Activated T-helper 1 cell treated with anti-CD3 and anti-CD28 coated beads, Interleukin-12 subunit alpha, Interleukin-12 subunit beta, Interleukin-2, Interleukin-4 antibody, amounts not matched to agents 30 ng/mL and 10 ng/mL and 1 ng/mL, durations not matched to agents 14 hours and 24 hours and 36 hours (primary cell): ENCODE measurements at regions not wholly inside any gene's neighbourhood (a gene's known extent, or its start where the extent isn't known, plus 50 kb on each side); places are given as distances from the start of the nearest gene placed in this dataset.
"Not testable (repeated sequence)": the region's sequence is repeated elsewhere in the genome, so short reads cannot be mapped to it uniquely, and the experiment has no call there.

ENCODE experiments used
- DNase-seq: peaks from one replicate; pipeline ENCODE4 v3.0.0; 2021; ENCODE audit warnings: low spot score
- H3K27ac Mint-ChIP-seq: one replicate; pipeline ENCODE4 v1.8.0; 2021; ENCODE audit warnings: mild to moderate bottlenecking, mixed read lengths
- H3K27me3 Mint-ChIP-seq: one replicate; pipeline ENCODE4 v1.8.0; 2022; ENCODE audit warnings: mild to moderate bottlenecking, moderate library complexity, mixed read lengths; ENCODE audit not compliant: insufficient read depth
- H3K36me3 Mint-ChIP-seq: one replicate; pipeline ENCODE4 v1.8.0; 2021; ENCODE audit warnings: low read depth, mixed read lengths
- H3K4me1 Mint-ChIP-seq: one replicate; pipeline ENCODE4 v1.8.0; 2021; ENCODE audit warnings: low read depth, mixed read lengths
- H3K4me3 Mint-ChIP-seq: one replicate; pipeline ENCODE4 v1.8.0; 2021; ENCODE audit warnings: mild to moderate bottlenecking, moderate library complexity, mixed read lengths
- H3K9me3 Mint-ChIP-seq: one replicate; pipeline ENCODE4 v1.8.0; 2021; ENCODE audit warnings: mixed read lengths
- intact Hi-C: fragments of 100-400 bp; cut with micrococcal nuclease; formaldehyde crosslinking; loops from one replicate; pipeline ENCODE4 v1.15.1; 2024

DNA sequence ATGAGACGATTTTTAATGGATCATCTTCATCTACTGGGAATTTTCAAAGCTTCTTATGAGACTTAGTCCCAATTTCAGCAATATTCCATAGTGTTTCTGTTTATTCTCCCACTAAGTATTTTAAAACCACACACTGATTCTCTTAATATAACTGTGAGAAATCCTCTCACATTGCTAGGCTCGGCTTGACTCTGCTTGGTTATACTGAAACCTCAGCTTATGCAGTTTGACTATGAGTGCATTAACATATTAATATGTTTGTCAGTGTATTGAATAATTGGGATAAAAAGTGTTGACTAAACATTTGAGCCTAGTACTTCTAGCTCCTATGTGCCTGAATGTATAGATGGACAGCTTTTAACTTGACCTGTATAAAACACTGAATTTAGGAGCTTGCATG is 298.5 kb upstream of the IZUMO3 start:
- intact Hi-C loops = no loop called here
- DNase-seq = no peak
- H3K27me3 Mint-ChIP-seq = no peaks in the 10 kb centered on the region
- H3K9me3 Mint-ChIP-seq = peaks cover 39% of the 10 kb centered on the region
- no peaks in the 10 kb centered on the region for H3K36me3 Mint-ChIP-seq
- H3K4me3 Mint-ChIP-seq = no peak overlapping the region
- no peaks in the 10 kb centered on the region for H3K4me1 Mint-ChIP-seq
- H3K27ac Mint-ChIP-seq = no peak overlapping the region

DNA sequence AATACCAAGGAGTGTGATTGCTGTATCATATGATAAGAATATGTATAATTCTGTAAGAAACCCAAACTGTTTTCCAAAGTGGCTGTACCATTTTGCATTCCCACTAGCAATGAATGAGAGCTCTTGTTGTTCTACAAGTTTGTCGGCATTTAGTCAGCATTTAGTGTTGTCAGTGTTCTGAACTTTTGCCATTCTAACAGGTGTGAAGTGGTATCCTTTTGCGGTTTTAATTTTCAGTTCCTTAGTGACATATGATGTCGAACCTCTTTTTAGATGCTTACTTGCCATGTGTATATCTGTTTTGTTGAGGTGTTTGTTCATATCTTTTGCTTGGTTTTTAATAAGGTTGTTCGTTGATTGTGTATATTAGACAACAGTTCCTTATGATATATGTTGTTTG is 296.3 kb upstream of the IZUMO3 start:
- no peak for DNase-seq
- H3K4me3 Mint-ChIP-seq = no peak overlapping the region
- intact Hi-C loops = no loop called here
- H3K36me3 Mint-ChIP-seq = no peaks in the 10 kb centered on the region
- no peak overlapping the region for H3K27ac Mint-ChIP-seq
- no peaks in the 10 kb centered on the region for H3K27me3 Mint-ChIP-seq
- no peaks in the 10 kb centered on the region for H3K4me1 Mint-ChIP-seq
- peaks cover 32% of the 10 kb centered on the region for H3K9me3 Mint-ChIP-seq

DNA sequence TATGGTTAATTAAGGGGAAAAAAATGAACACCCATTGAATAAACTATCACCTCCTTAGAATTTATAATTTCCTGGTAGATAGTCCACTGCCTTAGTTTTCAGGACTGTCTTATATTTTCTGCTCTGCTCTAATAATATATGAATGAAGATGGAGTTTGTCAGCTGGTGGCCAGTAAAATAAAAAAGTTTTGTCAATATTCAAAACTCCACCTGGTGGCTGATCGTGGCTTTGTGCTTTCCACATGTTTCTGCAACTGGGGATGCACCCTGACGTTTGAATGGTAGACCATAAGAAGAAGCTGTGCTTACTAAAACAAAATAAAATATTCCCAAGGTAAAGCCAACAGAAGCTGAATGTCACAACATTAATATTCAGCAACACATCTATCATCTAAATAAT is 286.6 kb upstream of the IZUMO3 start:
- Mint-ChIP-seq H3K36me3 (no peaks in the 10 kb centered on the region), H3K27ac (no peak overlapping the region), H3K4me3 (no peak overlapping the region), H3K27me3 (no peaks in the 10 kb centered on the region), H3K9me3 (peaks cover 17% of the 10 kb centered on the region), H3K4me1 (no peaks in the 10 kb centered on the region)
- DNase-seq = no peak
- intact Hi-C loops = no loop called here

DNA sequence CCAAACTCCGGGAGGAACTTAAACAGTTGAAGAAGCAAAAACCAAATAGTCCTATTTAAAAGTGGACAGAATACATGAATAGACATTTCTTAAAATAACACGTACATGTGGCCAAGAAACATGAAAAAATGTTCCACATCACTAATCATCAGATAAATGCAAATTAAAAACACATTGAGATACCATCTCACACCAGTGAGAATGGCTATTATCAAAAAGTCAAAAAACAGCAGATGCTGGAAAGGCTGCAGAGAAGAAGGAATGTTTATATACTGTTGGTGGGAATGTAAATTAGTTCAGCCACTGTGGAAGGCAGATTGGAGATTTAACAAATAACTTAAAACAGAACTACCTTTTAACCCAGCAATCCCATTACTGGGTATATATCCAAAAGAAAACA is 283.0 kb upstream of the IZUMO3 start:
- no peak overlapping the region for H3K27ac Mint-ChIP-seq
- intact Hi-C loops = no loop called here
- H3K9me3 Mint-ChIP-seq = peaks cover 37% of the 10 kb centered on the region
- no peak overlapping the region for H3K4me3 Mint-ChIP-seq
- H3K4me1 Mint-ChIP-seq = no peaks in the 10 kb centered on the region
- no peak for DNase-seq
- no peaks in the 10 kb centered on the region for H3K36me3 Mint-ChIP-seq
- no peaks in the 10 kb centered on the region for H3K27me3 Mint-ChIP-seq

DNA sequence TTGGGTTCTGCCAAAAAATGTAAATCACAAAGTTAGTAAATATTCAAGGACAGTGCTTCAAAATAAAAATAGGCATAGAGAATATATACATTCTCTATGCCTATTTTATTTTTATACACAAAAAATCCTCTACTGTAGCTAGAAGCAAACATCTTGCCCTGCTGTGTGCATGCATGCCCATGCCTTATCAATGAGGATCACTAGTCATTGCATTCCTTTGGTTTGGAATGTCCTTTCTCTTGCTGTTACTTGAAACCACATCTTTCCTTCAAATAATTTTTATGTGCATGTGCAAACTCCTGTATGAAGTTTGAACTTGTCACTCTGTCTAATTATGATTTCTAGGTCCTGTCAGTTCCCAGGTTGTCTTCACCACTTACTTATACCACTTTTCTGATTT is 278.9 kb upstream of the IZUMO3 start:
- no peak for DNase-seq
- no peaks in the 10 kb centered on the region for H3K27me3 Mint-ChIP-seq
- H3K9me3 Mint-ChIP-seq = peaks cover 38% of the 10 kb centered on the region
- H3K27ac Mint-ChIP-seq = no peak overlapping the region
- intact Hi-C loops = no loop called here
- no peaks in the 10 kb centered on the region for H3K36me3 Mint-ChIP-seq
- no peaks in the 10 kb centered on the region for H3K4me1 Mint-ChIP-seq
- no peak overlapping the region for H3K4me3 Mint-ChIP-seq

DNA sequence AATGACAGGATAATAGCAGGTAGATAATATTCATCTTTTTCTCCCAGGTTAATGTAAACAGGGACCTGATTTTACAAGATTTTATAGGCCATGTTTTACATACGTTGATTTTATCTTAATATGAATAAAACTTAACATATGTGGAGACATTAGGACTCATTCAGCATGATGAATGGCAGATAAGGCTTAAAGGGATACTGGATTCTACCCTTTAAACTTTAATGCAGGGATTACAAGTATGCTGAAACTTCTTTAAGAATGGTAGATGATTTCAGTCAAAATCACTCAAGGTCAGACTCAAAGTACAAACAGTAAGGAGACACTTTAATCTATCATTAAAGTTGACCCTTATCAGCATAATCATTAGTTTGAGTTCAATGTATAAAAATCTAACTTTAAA is 274.5 kb upstream of the IZUMO3 start:
- Mint-ChIP-seq H3K27ac (no peak overlapping the region), H3K27me3 (no peaks in the 10 kb centered on the region), H3K36me3 (no peaks in the 10 kb centered on the region), H3K4me1 (no peaks in the 10 kb centered on the region), H3K9me3 (peaks cover 8% of the 10 kb centered on the region), H3K4me3 (no peak overlapping the region)
- intact Hi-C loops = no loop called here
- DNase-seq = no peak

DNA sequence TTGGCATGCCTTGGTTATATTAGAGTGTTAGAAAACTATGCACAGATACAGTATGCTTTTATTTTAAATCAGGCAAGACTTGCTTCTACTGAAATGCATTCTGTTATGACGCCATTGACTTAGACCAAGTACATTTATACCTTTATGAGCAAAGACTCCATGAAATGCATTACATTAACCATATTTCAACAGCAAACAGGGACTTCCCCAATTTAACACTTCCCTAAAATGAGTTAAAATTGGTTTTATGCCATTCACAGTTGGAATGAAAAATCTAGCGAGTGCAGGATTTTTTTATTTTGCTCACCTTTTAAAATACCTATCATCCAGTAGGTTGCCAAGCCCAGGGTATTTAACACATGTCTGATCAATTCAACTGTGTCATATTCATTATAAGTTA is 272.1 kb upstream of the IZUMO3 start:
- no peaks in the 10 kb centered on the region for H3K36me3 Mint-ChIP-seq
- H3K4me3 Mint-ChIP-seq = no peak overlapping the region
- H3K9me3 Mint-ChIP-seq = peaks cover 4% of the 10 kb centered on the region
- H3K4me1 Mint-ChIP-seq = no peaks in the 10 kb centered on the region
- H3K27me3 Mint-ChIP-seq = no peaks in the 10 kb centered on the region
- DNase-seq = no peak
- H3K27ac Mint-ChIP-seq = no peak overlapping the region
- intact Hi-C loops = no loop called here

DNA sequence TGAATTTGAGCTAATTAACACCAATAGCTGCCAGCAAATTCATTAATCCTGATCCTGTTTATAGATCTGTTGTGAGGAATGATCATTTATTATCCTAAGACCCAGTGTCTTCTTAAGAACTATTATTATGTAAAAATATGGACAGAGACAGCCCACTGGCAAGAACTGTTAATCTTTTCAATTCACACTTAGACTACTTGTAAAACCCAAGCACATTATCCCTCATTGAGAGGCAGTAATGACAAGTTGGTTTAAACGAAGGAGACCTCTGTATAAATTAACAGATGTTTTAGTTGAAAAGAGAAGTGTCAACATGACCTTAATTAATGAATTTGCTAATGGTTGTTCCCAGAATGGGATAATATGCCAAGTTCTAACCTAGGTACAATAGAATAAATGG is 270.3 kb upstream of the IZUMO3 start:
- no peak for DNase-seq
- no peaks in the 10 kb centered on the region for H3K27me3 Mint-ChIP-seq
- no peaks in the 10 kb centered on the region for H3K36me3 Mint-ChIP-seq
- no peak overlapping the region for H3K27ac Mint-ChIP-seq
- no peak overlapping the region for H3K4me3 Mint-ChIP-seq
- no peaks in the 10 kb centered on the region for H3K4me1 Mint-ChIP-seq
- H3K9me3 Mint-ChIP-seq = peaks cover 4% of the 10 kb centered on the region
- intact Hi-C loops = no loop called here

DNA sequence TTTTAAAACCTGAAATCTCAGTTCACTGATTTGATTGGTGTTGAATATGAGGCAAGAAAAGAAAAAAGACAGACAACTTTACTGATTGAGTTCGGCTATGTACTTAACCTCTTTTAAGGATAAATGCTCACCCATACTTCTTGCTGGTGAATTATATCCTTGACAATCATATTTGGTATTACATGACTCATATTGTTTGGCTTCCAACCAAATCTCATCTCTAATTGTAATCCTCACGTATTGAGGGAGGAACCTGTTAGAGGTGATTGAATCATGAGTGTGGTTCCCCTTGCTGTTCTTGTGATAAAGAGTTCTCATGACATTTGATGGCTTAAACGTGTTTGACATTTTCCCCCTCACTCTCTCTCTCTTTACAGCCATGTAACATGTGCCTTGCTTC is 255.6 kb upstream of the IZUMO3 start:
- Mint-ChIP-seq H3K4me3 (no peak overlapping the region), H3K9me3 (peaks cover 16% of the 10 kb centered on the region), H3K36me3 (no peaks in the 10 kb centered on the region), H3K27me3 (no peaks in the 10 kb centered on the region), H3K4me1 (no peaks in the 10 kb centered on the region), H3K27ac (no peak overlapping the region)
- intact Hi-C loops = no loop called here
- no peak for DNase-seq

DNA sequence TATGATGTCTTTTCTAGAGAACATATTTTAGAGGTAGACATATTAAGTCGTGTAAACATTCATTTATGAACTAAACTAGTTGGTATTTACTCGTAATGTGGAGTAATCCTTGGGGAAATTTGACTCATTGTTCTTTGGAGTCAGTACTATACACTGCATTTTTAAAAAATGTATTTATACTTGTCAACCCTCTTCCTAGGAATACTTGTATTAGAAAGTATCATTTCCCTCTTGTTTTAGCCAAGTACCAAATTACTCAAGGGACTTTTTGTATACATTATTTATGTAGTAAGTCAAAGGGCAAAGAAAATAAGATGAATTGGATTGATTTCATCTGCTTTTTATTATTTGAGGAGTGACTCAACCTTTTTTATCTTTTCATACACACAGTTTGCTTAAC is 248.1 kb upstream of the IZUMO3 start:
- intact Hi-C loops = no loop called here
- Mint-ChIP-seq H3K36me3 (no peaks in the 10 kb centered on the region), H3K4me3 (no peak overlapping the region), H3K27ac (no peak overlapping the region), H3K9me3 (peaks cover 38% of the 10 kb centered on the region), H3K27me3 (no peaks in the 10 kb centered on the region), H3K4me1 (no peaks in the 10 kb centered on the region)
- DNase-seq = no peak

DNA sequence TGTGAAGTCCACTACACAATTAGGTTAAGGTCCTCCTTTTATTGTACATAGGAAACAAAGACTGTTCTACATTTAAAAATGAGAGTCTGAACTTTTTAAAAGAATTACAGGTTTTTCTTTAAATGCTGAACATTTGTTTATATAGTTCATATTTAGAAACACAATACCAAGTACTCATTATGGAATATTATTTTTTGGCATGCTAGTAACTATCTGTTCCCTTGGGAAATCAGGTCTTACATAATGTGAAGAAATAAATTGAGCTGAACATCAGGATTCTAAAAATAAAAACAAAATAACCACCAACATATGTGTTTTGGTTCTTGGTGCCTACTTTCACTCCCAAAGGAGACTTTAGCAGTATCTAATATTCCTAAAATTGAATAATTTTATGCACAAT is 230.5 kb upstream of the IZUMO3 start:
- H3K9me3 Mint-ChIP-seq = peaks cover 38% of the 10 kb centered on the region
- H3K4me1 Mint-ChIP-seq = no peaks in the 10 kb centered on the region
- H3K36me3 Mint-ChIP-seq = no peaks in the 10 kb centered on the region
- H3K27ac Mint-ChIP-seq = no peak overlapping the region
- DNase-seq = no peak
- no peaks in the 10 kb centered on the region for H3K27me3 Mint-ChIP-seq
- H3K4me3 Mint-ChIP-seq = no peak overlapping the region
- intact Hi-C loops = no loop called here

DNA sequence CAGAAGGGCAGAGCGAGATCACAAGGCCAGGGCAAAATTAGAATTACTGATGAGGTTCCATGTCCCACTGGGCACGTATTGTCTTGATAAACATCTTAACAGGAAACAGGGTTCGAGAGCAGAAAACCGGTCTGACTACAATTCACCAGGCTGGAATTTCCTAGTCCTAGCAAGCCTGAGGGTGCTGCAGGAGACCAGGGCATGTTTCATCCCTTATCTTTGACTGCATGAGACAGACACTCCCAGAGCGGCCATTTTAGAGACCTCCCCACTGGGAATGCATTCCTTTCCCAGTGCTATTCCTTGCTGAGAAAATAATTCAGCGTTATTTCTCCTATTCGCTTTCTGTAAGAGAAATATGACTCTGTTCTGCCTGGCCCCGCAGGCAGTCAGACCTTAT is 228.5 kb upstream of the IZUMO3 start:
- intact Hi-C loops, H3K4me1 Mint-ChIP-seq, DNase-seq, H3K36me3 Mint-ChIP-seq, H3K27me3 Mint-ChIP-seq, H3K4me3 Mint-ChIP-seq, H3K27ac Mint-ChIP-seq: not testable (repeated sequence)
- peaks cover 38% of the 10 kb centered on the region for H3K9me3 Mint-ChIP-seq

DNA sequence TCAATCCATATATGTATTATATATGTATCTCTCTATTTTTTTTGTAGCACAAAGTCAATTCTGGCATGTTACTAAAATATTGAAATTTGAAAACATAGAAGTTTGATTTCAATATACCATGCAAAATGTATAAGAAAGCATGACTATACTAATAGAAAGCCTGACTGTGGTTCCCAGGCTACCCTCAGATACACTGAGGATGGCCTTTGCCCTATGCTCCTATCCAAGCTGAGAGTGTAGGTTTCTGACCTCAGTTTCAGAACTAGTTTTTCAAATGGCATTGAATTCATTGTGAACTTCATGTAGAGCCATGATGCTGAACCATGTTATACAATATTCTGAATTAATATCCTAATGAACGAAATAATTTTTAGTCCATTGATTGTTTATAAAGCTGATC is 220.4 kb upstream of the IZUMO3 start:
- Mint-ChIP-seq H3K27me3 (no peaks in the 10 kb centered on the region), H3K36me3 (no peaks in the 10 kb centered on the region)

DNA sequence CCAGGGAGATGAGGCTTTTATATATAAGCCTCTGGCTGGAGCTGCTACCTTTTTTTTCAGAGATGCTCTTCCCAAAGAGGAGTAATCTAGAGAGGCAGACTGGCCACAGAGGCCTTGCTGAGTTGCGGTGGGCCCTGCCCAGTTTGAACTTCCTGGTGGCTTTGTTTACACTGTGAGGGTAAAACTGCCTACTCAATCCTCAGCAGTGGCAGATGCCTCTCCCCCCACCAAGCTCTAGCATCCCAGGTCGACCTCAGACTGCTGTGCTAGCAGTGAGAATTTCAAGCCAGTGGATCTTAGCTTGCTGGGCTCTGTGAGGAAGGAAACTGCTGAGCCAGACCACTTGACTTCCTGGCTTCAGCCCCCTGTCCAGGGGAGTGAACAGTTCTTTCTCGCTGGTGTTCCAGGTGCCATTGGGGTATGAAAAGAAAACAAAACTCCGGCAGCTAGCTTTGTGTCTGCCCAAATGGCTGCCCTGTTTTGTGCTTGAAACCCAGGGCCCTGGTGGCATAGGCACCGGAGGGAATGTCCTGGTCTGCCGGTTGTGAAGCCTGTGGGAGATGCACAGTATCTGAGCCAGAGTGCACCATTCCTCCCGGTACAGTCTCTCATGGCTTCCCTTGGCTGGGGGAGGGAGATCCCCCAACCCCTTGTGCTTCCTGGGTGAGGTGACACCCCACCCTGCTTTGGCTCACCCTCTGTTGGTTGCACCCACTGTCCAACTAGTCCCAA is 219.5 kb upstream of the IZUMO3 start:
- no peaks in the 10 kb centered on the region for H3K4me1 Mint-ChIP-seq
- H3K27ac Mint-ChIP-seq = no peak overlapping the region
- H3K36me3 Mint-ChIP-seq = no peaks in the 10 kb centered on the region
- H3K27me3 Mint-ChIP-seq = no peaks in the 10 kb centered on the region
- DNase-seq = no peak
- intact Hi-C loops = no loop called here
- peaks cover 30% of the 10 kb centered on the region for H3K9me3 Mint-ChIP-seq
- H3K4me3 Mint-ChIP-seq = no peak overlapping the region

More for the DNA sequence above, 220.4 kb upstream of the IZUMO3 start:
- no peak for DNase-seq
- intact Hi-C loops = no loop called here
- Mint-ChIP-seq H3K27ac (no peak overlapping the region), H3K9me3 (peaks cover 34% of the 10 kb centered on the region), H3K4me1 (no peaks in the 10 kb centered on the region), H3K4me3 (no peak overlapping the region)
